GM23248 (cell line): ENCODE measurements at regions not wholly inside any gene's neighbourhood (a gene's known extent, or its start where the extent isn't known, plus 50 kb on each side); places are given as distances from the start of the nearest gene placed in this dataset.

Source experiments
- EZH2 ChIP-seq: fragments of 200-600 bp; sonication (generic); IDR thresholded peaks from 2 replicates; pipeline ENCODE4 v1.6.1; 2018; ENCODE audit warnings: antibody characterized with exemption, mild to moderate bottlenecking; ENCODE audit not compliant: insufficient read depth, poor library complexity, severe bottlenecking
- EZH2phosphoT487 ChIP-seq: fragments of 200-600 bp; sonication (generic); IDR thresholded peaks from 2 replicates; pipeline ENCODE4 v1.6.1; 2018; ENCODE audit warnings: antibody characterized with exemption, moderate library complexity, mild to moderate bottlenecking, low read depth; ENCODE audit not compliant: insufficient read depth

GRCh38 chr11:79705648-79706047, 264.8 kb upstream of the TENM4 start:
- no peak for TF ChIP-seq EZH2
- no peak for TF ChIP-seq EZH2phosphoT487
